ENCODE measurements at regions not wholly inside any gene's neighbourhood (a gene's known extent, or its start where the extent isn't known, plus 50 kb on each side); places are given as distances from the start of the nearest gene placed in this dataset.

- DNase-seq (ENCODE audit: low read depth in 2 of 2), result no peak
- TF ChIP-seq, protein P1, sequence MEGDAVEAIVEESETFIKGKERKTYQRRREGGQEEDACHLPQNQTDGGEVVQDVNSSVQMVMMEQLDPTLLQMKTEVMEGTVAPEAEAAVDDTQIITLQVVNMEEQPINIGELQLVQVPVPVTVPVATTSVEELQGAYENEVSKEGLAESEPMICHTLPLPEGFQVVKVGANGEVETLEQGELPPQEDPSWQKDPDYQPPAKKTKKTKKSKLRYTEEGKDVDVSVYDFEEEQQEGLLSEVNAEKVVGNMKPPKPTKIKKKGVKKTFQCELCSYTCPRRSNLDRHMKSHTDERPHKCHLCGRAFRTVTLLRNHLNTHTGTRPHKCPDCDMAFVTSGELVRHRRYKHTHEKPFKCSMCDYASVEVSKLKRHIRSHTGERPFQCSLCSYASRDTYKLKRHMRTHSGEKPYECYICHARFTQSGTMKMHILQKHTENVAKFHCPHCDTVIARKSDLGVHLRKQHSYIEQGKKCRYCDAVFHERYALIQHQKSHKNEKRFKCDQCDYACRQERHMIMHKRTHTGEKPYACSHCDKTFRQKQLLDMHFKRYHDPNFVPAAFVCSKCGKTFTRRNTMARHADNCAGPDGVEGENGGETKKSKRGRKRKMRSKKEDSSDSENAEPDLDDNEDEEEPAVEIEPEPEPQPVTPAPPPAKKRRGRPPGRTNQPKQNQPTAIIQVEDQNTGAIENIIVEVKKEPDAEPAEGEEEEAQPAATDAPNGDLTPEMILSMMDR (IDR thresholded peaks at IDR 0.05; ENCODE audit: low read depth, low read length), result no peak
- H3K4me3 ChIP-seq (replicated peaks in 1 of 2; ENCODE audit: low read depth in 2 of 2, low read length in 2 of 2), result no peak overlapping the region
Measured at GRCh38 chr10:7025296-7025695, 385.5 kb downstream of the SFMBT2 start.

DNA sequence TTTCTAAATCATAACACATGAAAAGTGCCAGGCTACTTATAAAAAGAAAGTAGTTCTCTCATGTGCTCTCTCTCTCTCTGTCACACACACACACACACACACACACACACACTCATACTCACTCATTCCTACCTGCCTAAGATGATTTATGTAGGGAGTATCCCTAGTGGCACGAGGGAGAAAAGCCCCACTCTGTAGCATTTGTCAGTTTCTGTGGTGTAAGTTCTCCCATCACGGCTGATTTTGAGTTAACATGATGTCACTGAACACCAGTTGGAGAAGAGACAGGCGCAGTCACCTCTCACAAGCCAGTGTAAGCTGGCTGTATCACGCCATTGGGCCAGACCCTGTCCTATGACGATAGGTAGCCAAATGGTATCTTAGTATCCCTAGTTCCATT is 395.4 kb downstream of the SFMBT2 start:
- TF ChIP-seq, protein P1 (IDR thresholded peaks at IDR 0.05; ENCODE audit: low read depth, low read length), result no peak
- no peak overlapping the region for H3K4me3 ChIP-seq (replicated peaks in 1 of 2; ENCODE audit: low read depth in 2 of 2, low read length in 2 of 2)
- no peak for DNase-seq (ENCODE audit: low read depth in 2 of 2)

- TF ChIP-seq, protein P1 (IDR thresholded peaks at IDR 0.05; ENCODE audit: low read depth, low read length), result no peak
- no peak for DNase-seq (ENCODE audit: low read depth in 2 of 2)
- no peak overlapping the region for H3K4me3 ChIP-seq (replicated peaks in 1 of 2; ENCODE audit: low read depth in 2 of 2, low read length in 2 of 2)
Measured at GRCh38 chr10:7014721-7015120, 396.1 kb downstream of the SFMBT2 start.

DNA sequence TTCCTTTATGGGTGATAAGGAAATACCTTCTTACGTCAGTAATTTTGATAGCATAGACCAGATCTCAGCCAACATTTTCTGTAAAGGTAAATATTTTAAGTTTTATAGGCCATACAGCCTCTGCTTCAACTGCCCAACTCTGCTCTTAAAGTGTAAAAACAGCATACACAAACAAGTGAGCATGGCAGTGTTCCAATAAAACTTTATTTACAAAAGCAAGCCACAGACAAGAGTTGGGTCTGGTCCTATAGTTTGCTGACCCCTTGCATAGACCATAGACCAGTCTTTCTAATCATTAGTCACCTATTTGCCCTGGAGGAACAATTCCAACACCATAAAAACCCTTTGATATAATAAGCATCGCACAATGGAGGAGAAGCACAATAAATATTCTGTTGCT is 398.8 kb downstream of the SFMBT2 start:
- TF ChIP-seq, protein P1 (IDR thresholded peaks at IDR 0.05; ENCODE audit: low read depth, low read length), result no peak
- DNase-seq (ENCODE audit: low read depth in 2 of 2), result no peak
- H3K4me3 ChIP-seq (replicated peaks in 1 of 2; ENCODE audit: low read depth in 2 of 2, low read length in 2 of 2), result no peak overlapping the region

DNA sequence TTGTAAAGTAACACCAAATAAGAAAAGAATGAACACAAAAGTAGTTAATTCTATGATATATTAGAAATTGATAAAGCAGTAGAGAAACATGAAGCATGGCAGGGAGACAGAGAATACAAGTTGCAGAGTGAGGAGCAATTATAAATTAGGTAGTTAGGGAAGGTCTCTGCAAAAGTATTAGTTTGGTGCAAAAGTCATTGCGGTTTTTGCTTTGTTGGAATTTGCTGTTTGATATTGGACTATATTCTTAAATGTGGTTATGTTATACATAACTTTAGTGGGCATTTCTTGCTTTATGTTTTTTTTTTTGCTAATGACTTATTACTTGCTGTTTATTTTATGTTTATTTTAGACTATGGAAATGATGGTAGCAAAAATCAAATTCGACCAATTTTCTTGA is 402.2 kb downstream of the SFMBT2 start:
- no peak overlapping the region for H3K4me3 ChIP-seq (replicated peaks in 1 of 2; ENCODE audit: low read depth in 2 of 2, low read length in 2 of 2)
- TF ChIP-seq, protein P1 (IDR thresholded peaks at IDR 0.05; ENCODE audit: low read depth, low read length), result no peak
- no peak for DNase-seq (ENCODE audit: low read depth in 2 of 2)

DNA sequence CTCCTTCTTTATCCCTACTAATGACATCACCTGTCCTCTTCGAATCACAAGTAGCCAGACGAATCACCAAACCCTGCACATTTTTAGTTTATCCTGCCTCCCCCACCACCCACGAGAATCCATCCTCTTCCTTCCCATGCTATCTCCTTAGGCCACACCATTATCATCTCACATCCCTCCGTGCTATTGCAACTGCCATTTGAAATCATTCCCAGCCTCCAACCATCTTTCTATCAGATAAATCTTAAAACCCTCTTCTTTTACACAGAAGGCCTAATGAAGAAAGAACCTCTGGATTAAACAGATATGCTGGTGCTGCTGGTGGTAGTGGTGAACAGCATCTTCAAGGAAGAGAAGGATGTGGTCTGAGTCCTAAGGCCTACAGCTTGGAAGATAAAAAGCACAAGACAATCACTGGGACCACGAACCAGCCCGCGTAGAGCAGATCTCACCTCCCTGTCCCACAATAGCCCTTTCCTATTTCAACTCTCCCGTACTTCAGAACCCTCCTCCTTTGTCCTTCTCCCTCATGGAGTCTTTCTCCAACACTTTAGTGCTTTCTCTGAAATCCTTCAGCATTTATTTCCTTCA is 403.1 kb downstream of the SFMBT2 start:
- TF ChIP-seq, protein P1 (IDR thresholded peaks at IDR 0.05; ENCODE audit: low read depth, low read length), result no peak
- H3K4me3 ChIP-seq (replicated peaks in 1 of 2; ENCODE audit: low read depth in 2 of 2, low read length in 2 of 2), result no peak overlapping the region
- no peak for DNase-seq (ENCODE audit: low read depth in 2 of 2)

GRCh38 chr10:7006566-7006965 is 404.3 kb downstream of the SFMBT2 start:
- no peak overlapping the region for H3K4me3 ChIP-seq (replicated peaks in 1 of 2; ENCODE audit: low read depth in 2 of 2, low read length in 2 of 2)
- DNase-seq (ENCODE audit: low read depth in 2 of 2), result no peak
- TF ChIP-seq, protein P1 (IDR thresholded peaks at IDR 0.05; ENCODE audit: low read depth, low read length), result no peak

Data from cardiac fibroblast (primary cell).